DND-41 (cell line): ENCODE measurements at regions not wholly inside any gene's neighbourhood (a gene's known extent, or its start where the extent isn't known, plus 50 kb on each side); places are given as distances from the start of the nearest gene placed in this dataset.
"Not testable (repeated sequence)": the region's sequence is repeated elsewhere in the genome, so short reads cannot be mapped to it uniquely, and the experiment has no call there.

ENCODE experiments used
- ATAC-seq: fragments of 200-7000 bp; cut with Tn5 transposase; 3 replicates; pipeline ENCODE4 v1.9.1; 2021; ENCODE audit warnings: low read depth; ENCODE audit not compliant: insufficient read depth
- DNase-seq: peaks from one replicate; pipeline ENCODE4 v3.0.0-alpha.2; 2020
- H2AFZ ChIP-seq: 2 replicates; pipeline ENCODE4 v1.6.0; 2012; ENCODE audit warnings: low read depth, low read length
- H3K27ac ChIP-seq: 2 replicates; pipeline ENCODE4 v1.5.1; 2012; ENCODE audit warnings: low read length, inconsistent platforms
- H3K27me3 ChIP-seq: fragments of 200-600 bp; sonication (generic); 2 replicates; pipeline ENCODE4 v1.6.0; 2012; ENCODE audit warnings: low read length, mild to moderate bottlenecking, inconsistent platforms; ENCODE audit not compliant: insufficient read depth, poor library complexity
- H3K36me3 ChIP-seq: 2 replicates; pipeline ENCODE4 v1.5.1; 2012; ENCODE audit warnings: low read length, inconsistent platforms; ENCODE audit not compliant: insufficient read depth
- H3K4me1 ChIP-seq: 2 replicates; pipeline ENCODE4 v1.5.1; 2012; ENCODE audit warnings: mild to moderate bottlenecking, low read length; ENCODE audit not compliant: insufficient read depth
- H3K4me2 ChIP-seq: 2 replicates; pipeline ENCODE4 v1.6.0; 2012; ENCODE audit warnings: mild to moderate bottlenecking, moderate library complexity, low read length, inconsistent platforms; ENCODE audit not compliant: insufficient read depth
- H3K4me3 ChIP-seq, 2 experiments: fragments of 200-600 bp in 1 of 2; shearing (Covaris generic) in 1 of 2; 2 replicates each; pipeline ENCODE4 v1.5.1; 2012 to 2016; ENCODE audit warnings: inconsistent platforms in 2 of 2, low read length in 2 of 2, mild to moderate bottlenecking in 2 of 2, low read depth in 1 of 2, moderate library complexity in 1 of 2
- H3K79me2 ChIP-seq: 2 replicates; pipeline ENCODE4 v1.6.0; 2012; ENCODE audit warnings: low read length, inconsistent platforms; ENCODE audit not compliant: insufficient read depth
- H3K9ac ChIP-seq: 2 replicates; pipeline ENCODE4 v1.6.0; 2012; ENCODE audit warnings: low read depth, mild to moderate bottlenecking, inconsistent platforms, low read length, moderate library complexity
- H3K9me3 ChIP-seq: 2 replicates; pipeline ENCODE4 v1.5.1; 2012; ENCODE audit warnings: low read length, moderate library complexity, mild to moderate bottlenecking, inconsistent platforms; ENCODE audit not compliant: insufficient read depth, severe bottlenecking
- H4K20me1 ChIP-seq: 2 replicates; pipeline ENCODE4 v1.6.0; 2012; ENCODE audit warnings: low read length; ENCODE audit not compliant: insufficient read depth

DNA sequence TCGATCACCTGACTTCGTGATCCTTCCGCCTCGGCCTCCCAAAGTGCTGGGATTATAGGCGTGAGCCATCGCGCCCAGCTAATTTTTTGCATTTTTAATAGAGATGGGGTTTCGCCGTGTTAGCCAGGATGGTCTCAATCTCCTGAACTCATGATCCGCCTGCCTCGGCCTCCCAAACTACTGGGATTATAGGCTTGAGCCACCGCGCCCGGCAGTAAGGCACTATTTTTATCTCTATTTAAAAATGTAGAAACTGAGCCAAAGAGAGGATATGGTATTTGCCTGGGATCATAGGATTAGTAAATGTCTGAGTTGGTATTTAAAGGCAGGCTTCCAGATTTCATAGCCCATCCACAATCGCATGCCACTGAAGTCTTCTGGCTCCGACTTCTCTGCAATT lies 96.6 kb upstream of the ZNG1F start:
- not testable (repeated sequence) for H4K20me1 ChIP-seq, H3K9me3 ChIP-seq, H3K4me1 ChIP-seq, H3K79me2 ChIP-seq, H2AFZ ChIP-seq, H3K27me3 ChIP-seq, H3K36me3 ChIP-seq, H3K4me2 ChIP-seq, H3K27ac ChIP-seq, ATAC-seq, H3K4me3 ChIP-seq, H3K9ac ChIP-seq, DNase-seq

DNA sequence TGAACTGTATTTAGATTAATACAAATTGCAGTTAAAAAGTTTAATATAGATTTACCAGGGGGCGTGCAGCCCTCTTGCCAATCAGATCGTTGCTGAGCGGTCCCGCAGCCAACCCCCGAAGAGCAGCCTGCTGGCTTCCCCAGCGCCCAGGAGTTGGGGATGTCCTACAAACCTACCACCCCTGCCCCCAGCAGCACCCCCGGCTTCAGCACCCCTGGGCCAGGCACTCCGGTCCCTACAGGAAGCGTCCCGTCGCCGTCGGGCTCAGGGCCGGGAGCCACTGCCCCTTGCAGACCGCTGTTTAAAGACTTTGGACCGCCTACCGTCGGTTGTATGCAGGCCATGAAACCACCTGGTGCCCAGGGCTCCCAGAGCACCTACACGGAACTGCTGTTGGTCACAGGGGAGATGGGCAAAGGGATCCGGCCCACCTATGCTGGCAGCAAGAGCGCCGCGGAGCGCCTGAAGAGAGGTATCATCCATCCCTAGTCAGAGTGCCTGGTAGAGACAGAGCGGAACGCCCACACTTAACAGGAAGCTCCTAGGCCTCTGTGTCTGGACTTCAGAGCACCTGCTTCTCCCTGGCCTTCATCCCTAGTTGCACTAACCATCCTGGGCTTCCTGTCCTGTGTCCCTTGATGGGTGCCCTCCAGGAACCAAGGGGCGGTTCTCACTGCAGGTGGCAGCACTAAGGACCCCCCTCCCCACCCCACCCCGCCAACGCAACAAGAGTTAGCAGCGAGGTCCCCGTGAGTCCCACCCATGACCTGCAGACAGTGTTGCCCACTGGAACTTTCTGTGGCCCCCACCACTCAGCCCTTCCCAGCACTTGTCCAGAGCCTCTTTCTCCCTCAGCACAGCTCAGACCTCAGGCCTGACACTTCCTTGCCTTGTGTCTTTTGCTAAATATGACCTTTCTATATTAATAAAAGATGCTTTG lies 91.5 kb upstream of the ZNG1F start:
- not testable (repeated sequence) for H3K27me3 ChIP-seq, H3K9me3 ChIP-seq, H3K4me3 ChIP-seq, H3K36me3 ChIP-seq, H3K4me2 ChIP-seq, H4K20me1 ChIP-seq, H3K79me2 ChIP-seq, H3K9ac ChIP-seq, H2AFZ ChIP-seq, H3K27ac ChIP-seq, ATAC-seq, DNase-seq, H3K4me1 ChIP-seq

DNA sequence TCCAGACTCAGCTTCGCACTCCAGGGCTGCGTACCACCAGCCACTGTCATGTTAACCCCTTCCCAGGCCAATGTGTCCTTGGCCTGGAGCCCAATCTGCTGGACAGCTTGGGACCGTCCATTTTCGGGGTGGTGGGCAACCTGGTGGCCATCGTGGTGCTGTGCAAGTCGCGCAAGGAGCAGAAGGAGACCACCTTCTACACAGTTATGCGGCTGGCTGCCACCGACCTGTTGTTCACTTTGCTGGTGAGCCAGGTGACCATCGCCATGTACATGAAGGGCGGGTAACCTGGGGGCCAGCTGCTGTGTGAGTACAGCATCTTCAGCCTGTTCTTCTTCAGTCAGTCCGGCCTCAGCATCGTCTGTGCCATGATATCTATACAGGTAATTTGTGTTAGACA lies 90.3 kb upstream of the ZNG1F start:
- H3K27ac ChIP-seq, H3K36me3 ChIP-seq, H3K9me3 ChIP-seq, H4K20me1 ChIP-seq, H3K4me1 ChIP-seq, H3K4me2 ChIP-seq, H2AFZ ChIP-seq, H3K4me3 ChIP-seq, H3K9ac ChIP-seq, DNase-seq, H3K79me2 ChIP-seq, H3K27me3 ChIP-seq, ATAC-seq: not testable (repeated sequence)

DNA sequence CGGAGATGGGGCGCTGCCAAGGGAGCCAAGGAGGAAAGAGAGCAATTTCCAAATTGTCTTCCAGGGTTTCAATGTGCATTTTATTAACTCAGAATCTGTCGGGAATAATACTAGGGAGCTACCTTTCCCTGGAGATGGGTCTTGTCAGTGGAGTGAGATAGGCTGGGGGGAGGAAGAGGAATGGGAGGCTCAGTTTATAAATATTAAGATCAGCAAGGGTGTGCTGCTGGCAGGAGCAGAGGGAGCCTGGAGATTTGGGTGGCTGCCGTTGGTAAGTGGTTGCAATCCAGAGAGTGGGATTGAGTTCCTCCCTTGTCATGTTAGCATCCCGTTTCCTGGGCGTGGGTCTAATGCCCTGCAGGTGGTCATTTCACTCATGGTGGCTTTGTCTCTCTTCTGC lies 89.9 kb upstream of the ZNG1F start:
- H3K9me3 ChIP-seq, H3K9ac ChIP-seq, H3K4me2 ChIP-seq, H3K79me2 ChIP-seq, H2AFZ ChIP-seq, H3K27me3 ChIP-seq, H4K20me1 ChIP-seq, H3K4me1 ChIP-seq, H3K27ac ChIP-seq, H3K36me3 ChIP-seq, DNase-seq, ATAC-seq, H3K4me3 ChIP-seq: not testable (repeated sequence)

DNA sequence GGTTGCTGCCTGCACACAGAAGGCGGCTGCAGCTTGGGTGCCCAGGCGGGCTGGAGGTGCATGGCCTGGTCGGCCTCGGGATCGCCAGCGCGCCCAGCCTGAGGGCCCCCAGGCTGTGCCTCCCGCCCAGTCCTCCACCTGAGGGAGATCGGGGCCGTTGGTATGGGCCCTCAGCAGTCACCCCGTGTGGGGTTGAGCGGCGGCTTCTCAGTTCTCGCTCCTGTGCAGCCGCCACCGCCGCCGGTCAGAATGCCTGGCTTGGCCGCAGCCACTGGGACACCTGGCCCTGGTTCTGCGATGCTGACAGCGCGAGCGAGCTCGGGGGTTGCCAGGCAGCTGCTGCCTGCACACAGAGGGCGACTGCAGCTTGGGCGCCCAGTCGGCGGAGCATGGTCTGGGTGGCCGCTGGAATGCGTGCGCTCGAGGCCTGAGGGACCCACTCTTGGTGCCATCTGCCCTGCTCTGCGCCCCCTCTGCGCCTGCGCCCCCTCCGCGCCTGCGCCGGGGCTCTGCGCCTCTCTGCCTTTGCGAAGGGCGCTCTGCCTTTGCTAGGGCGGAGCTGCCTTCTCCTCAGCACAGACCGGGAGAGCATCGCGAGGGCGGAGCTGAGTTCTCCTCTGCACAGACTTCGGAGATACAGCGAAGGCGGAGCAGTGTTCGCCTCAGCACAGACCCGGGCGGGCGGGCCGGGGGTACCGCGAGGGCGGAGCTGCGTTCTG lies 84.6 kb upstream of the ZNG1F start:
- not testable (repeated sequence) for H3K4me2 ChIP-seq, H3K9me3 ChIP-seq, H3K36me3 ChIP-seq, H2AFZ ChIP-seq, H3K27me3 ChIP-seq, H4K20me1 ChIP-seq, H3K9ac ChIP-seq, H3K27ac ChIP-seq, H3K4me1 ChIP-seq, H3K79me2 ChIP-seq
- DNase-seq (peak; percentile 81), ATAC-seq (peak; percentile 100)
- H3K4me3 ChIP-seq: peak overlapping the region in 1 of 2 experiments; percentile 41; a peak in 2 of 4 replicates

DNA sequence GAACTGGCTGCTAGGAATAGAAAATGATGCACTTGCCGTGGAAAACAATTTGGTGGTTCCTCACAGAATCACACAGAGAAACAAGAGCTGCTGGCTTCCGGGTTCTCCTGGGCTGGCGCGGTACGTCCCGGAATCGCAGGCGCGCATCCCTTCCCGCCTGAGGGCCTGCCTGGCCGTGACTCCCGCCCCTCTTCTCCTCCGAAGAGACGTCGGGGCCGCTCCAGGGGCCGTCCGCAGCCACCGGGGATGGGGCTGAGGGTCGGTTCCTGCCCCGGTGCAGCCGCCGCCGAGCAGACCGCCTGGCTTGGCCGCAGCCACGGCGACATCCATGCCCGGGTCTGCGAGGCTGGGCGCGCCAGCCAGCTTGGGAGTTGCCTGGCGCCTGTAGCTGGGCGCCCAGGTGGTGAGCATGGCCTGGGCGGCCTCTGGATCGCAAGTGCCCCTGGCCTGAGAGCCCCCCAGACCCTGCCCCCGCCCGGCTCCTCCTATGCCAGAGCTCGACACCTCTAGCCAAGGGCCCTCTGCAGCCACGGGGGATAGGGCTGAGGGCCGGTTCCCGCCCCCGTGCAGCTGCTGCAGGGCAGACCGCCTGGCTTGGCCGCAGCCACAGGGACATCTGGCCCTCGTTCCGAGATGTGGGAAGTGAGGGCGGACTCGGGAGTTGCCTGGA lies 83.9 kb upstream of the ZNG1F start:
- not testable (repeated sequence) for H3K9me3 ChIP-seq, H3K4me2 ChIP-seq, H3K79me2 ChIP-seq, H3K27ac ChIP-seq, ATAC-seq, H3K4me1 ChIP-seq, H3K27me3 ChIP-seq, H3K9ac ChIP-seq, H4K20me1 ChIP-seq, H3K36me3 ChIP-seq, H2AFZ ChIP-seq
- H3K4me3 ChIP-seq: 0 out of 4 replicates have a peak overlapping the region, but pooled peaks of 1 of the 2 experiments have one; percentile 30
- DNase-seq: peak; percentile 27

DNA sequence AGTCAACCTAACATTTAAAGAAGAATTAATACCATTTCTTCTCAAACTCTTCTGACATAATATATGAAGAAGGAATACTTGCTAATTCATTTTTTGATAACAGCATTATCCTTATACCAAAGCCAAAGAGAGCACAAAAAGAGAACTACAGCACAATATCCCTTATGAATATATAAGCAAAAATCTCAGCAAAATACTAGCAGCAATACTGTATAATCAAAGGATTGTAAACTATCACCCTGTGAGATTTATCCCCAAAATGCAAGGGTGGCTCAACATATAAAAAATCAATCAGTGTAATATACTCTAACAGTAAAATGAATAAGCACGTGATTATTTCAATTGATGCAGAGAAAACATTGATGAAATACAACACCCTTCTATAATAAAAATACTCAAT lies 81.9 kb upstream of the ZNG1F start:
- H3K4me3 ChIP-seq, ATAC-seq, DNase-seq, H3K4me2 ChIP-seq, H3K9ac ChIP-seq, H3K4me1 ChIP-seq, H3K79me2 ChIP-seq, H3K9me3 ChIP-seq, H4K20me1 ChIP-seq, H3K36me3 ChIP-seq, H3K27ac ChIP-seq, H3K27me3 ChIP-seq, H2AFZ ChIP-seq: not testable (repeated sequence)

DNA sequence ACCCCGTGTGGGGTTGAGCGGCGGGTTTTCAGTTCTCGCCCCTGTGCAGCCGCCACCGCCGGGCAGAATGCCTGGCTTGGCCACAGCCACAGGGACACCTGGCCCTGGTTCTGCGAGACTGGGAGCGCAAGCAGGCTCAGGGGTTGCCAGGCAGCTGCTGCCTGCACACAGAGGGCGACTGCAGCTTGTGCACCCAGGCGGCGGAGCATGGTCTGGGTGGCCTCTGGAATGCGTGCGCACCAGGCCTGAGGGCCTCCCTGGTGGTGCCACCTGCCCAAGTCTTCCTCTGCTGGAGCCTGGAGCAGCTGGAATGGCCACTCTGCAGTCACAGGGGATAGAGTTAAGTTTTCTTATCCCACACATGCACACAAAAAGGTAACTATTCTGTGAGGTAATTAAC lies 80.4 kb upstream of the ZNG1F start:
- ATAC-seq, H3K27ac ChIP-seq, H3K9ac ChIP-seq, H3K4me1 ChIP-seq, DNase-seq, H3K4me2 ChIP-seq, H3K36me3 ChIP-seq, H3K4me3 ChIP-seq, H2AFZ ChIP-seq, H3K9me3 ChIP-seq, H3K27me3 ChIP-seq, H4K20me1 ChIP-seq, H3K79me2 ChIP-seq: not testable (repeated sequence)
